ENCODE measurements at regions not wholly inside any gene's neighbourhood (a gene's known extent, or its start where the extent isn't known, plus 50 kb on each side); places are given as distances from the start of the nearest gene placed in this dataset.
"Not testable (repeated sequence)": the region's sequence is repeated elsewhere in the genome, so short reads cannot be mapped to it uniquely, and the experiment has no call there.

GRCh38 chr1:65650682-65651081 is 142.0 kb upstream of the PDE4B start:
- H3K27ac ChIP-seq (ENCODE audit: low read depth in 1 of 2, low read length in 2 of 2) = no peak overlapping the region
- H3K36me3 ChIP-seq (ENCODE audit: control insufficient read depth in 4 of 4, insufficient read depth in 3 of 4, low read depth in 1 of 4, low read length in 3 of 4) = no peaks in the 10 kb centered on the region
- H3K9me3 ChIP-seq (ENCODE audit: control insufficient read depth in 4 of 4, low read length in 3 of 4) = no peaks in the 10 kb centered on the region
- H3K27me3 ChIP-seq (ENCODE audit: control insufficient read depth in 4 of 4, insufficient read depth in 4 of 4, low read length in 3 of 4) = no peaks in the 10 kb centered on the region
- WGBS = 71% methylated on average over 1 of the region's 1 CpG
- TF ChIP-seq, protein P1, sequence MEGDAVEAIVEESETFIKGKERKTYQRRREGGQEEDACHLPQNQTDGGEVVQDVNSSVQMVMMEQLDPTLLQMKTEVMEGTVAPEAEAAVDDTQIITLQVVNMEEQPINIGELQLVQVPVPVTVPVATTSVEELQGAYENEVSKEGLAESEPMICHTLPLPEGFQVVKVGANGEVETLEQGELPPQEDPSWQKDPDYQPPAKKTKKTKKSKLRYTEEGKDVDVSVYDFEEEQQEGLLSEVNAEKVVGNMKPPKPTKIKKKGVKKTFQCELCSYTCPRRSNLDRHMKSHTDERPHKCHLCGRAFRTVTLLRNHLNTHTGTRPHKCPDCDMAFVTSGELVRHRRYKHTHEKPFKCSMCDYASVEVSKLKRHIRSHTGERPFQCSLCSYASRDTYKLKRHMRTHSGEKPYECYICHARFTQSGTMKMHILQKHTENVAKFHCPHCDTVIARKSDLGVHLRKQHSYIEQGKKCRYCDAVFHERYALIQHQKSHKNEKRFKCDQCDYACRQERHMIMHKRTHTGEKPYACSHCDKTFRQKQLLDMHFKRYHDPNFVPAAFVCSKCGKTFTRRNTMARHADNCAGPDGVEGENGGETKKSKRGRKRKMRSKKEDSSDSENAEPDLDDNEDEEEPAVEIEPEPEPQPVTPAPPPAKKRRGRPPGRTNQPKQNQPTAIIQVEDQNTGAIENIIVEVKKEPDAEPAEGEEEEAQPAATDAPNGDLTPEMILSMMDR (IDR thresholded peaks at IDR 0.05; ENCODE audit: low read depth, low read length, missing input control) = no peak
- TF ChIP-seq, protein P2, sequence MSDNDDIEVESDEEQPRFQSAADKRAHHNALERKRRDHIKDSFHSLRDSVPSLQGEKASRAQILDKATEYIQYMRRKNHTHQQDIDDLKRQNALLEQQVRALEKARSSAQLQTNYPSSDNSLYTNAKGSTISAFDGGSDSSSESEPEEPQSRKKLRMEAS (IDR thresholded peaks at IDR 0.05) = no peak
- TF ChIP-seq FOXA1 (IDR thresholded peaks at IDR 0.05) (no peak), TAF1 (conservative IDR thresholded peaks at IDR 0.05) (no peak), GABPA (IDR thresholded peaks at IDR 0.05 in 1 of 2, conservative IDR thresholded peaks at IDR 0.05 in 1 of 2) (no peak), REST (IDR thresholded peaks at IDR 0.05) (no peak), NR2F2 (IDR thresholded peaks at IDR 0.05) (no peak), RAD21 (IDR thresholded peaks at IDR 0.05) (no peak), YY1 (IDR thresholded peaks at IDR 0.05) (no peak), SP1 (IDR thresholded peaks at IDR 0.05) (no peak), HNF4A (conservative IDR thresholded peaks at IDR 0.05) (no peak), HNF4G (IDR thresholded peaks at IDR 0.05) (no peak), RXRA (IDR thresholded peaks at IDR 0.05) (no peak)
- TF ChIP-seq, protein P3, sequence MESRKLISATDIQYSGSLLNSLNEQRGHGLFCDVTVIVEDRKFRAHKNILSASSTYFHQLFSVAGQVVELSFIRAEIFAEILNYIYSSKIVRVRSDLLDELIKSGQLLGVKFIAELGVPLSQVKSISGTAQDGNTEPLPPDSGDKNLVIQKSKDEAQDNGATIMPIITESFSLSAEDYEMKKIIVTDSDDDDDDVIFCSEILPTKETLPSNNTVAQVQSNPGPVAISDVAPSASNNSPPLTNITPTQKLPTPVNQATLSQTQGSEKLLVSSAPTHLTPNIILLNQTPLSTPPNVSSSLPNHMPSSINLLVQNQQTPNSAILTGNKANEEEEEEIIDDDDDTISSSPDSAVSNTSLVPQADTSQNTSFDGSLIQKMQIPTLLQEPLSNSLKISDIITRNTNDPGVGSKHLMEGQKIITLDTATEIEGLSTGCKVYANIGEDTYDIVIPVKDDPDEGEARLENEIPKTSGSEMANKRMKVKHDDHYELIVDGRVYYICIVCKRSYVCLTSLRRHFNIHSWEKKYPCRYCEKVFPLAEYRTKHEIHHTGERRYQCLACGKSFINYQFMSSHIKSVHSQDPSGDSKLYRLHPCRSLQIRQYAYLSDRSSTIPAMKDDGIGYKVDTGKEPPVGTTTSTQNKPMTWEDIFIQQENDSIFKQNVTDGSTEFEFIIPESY (IDR thresholded peaks at IDR 0.05) = no peak
- no peak for DNase-seq (ENCODE audit: low spot score)
- H3K4me3 ChIP-seq (ENCODE audit: low read depth in 1 of 3, low read length in 3 of 3) = no peak overlapping the region
- no peak overlapping the region for H3K9ac ChIP-seq (ENCODE audit: low read depth in 1 of 2, low read length in 2 of 2)
- no peaks in the 10 kb centered on the region for H3K4me1 ChIP-seq (ENCODE audit: control insufficient read depth in 4 of 4, insufficient read depth in 4 of 4, low read length in 3 of 4)

GRCh38 chr1:65654526-65654925 is 138.2 kb upstream of the PDE4B start:
- H3K36me3 ChIP-seq (ENCODE audit: control insufficient read depth in 4 of 4, insufficient read depth in 3 of 4, low read depth in 1 of 4, low read length in 3 of 4); H3K4me1 ChIP-seq (ENCODE audit: control insufficient read depth in 4 of 4, insufficient read depth in 4 of 4, low read length in 3 of 4); H3K9me3 ChIP-seq (ENCODE audit: control insufficient read depth in 4 of 4, low read length in 3 of 4); DNase-seq (ENCODE audit: low spot score); H3K27me3 ChIP-seq (ENCODE audit: control insufficient read depth in 4 of 4, insufficient read depth in 4 of 4, low read length in 3 of 4); H3K9ac ChIP-seq (ENCODE audit: low read depth in 1 of 2, low read length in 2 of 2); H3K4me3 ChIP-seq (ENCODE audit: low read depth in 1 of 3, low read length in 3 of 3); H3K27ac ChIP-seq (ENCODE audit: low read depth in 1 of 2, low read length in 2 of 2): not testable (repeated sequence)
- 89% methylated on average over 2 of the region's 2 CpGs for WGBS

DNA sequence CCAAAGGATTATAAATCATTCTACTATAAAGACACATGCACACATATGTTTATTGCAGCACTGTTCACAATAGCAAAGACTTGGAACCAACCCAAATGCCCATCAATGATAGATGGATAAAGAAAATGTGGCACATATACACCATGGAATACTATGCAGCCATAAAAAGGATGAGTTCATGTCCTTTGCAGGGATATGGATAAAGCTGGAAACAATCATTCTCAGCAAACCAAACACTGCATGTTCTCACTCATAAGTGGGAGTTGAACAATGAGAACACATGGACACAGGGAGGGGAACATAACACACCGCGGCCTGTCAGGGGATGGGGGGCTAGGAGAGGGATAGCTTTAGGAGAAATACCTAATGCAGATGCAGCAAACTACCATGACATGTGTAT is 135.1 kb upstream of the PDE4B start:
- not testable (repeated sequence) for H3K27ac ChIP-seq (ENCODE audit: low read depth in 1 of 2, low read length in 2 of 2); H3K4me3 ChIP-seq (ENCODE audit: low read depth in 1 of 3, low read length in 3 of 3); H3K27me3 ChIP-seq (ENCODE audit: control insufficient read depth in 4 of 4, insufficient read depth in 4 of 4, low read length in 3 of 4); H3K9ac ChIP-seq (ENCODE audit: low read depth in 1 of 2, low read length in 2 of 2); H3K36me3 ChIP-seq (ENCODE audit: control insufficient read depth in 4 of 4, insufficient read depth in 3 of 4, low read depth in 1 of 4, low read length in 3 of 4); H3K9me3 ChIP-seq (ENCODE audit: control insufficient read depth in 4 of 4, low read length in 3 of 4); H3K4me1 ChIP-seq (ENCODE audit: control insufficient read depth in 4 of 4, insufficient read depth in 4 of 4, low read length in 3 of 4); DNase-seq (ENCODE audit: low spot score)
- 98% methylated on average over 2 of the region's 2 CpGs for WGBS
